ENCODE measurements at regions not wholly inside any gene's neighbourhood (a gene's known extent, or its start where the extent isn't known, plus 50 kb on each side); places are given as distances from the start of the nearest gene placed in this dataset.

- Histone ChIP-seq H4K91ac (replicated peaks; ENCODE audit: insufficient read length, low read length) (no peak overlapping the region), H4K8ac (ENCODE audit: extremely low read depth, insufficient read depth, low read length) (no peak overlapping the region), H3K23me2 (ENCODE audit: low read depth, low read length) (no peaks in the 10 kb centered on the region), H3K23ac (ENCODE audit: insufficient read length) (no peak overlapping the region), H2BK20ac (ENCODE audit: low read length) (no peak overlapping the region), H3K9me3 (ENCODE audit: insufficient read depth in 2 of 2, low read depth in 1 of 2, low read length in 1 of 2) (peaks cover 7 to 9% of the 10 kb centered on the region in 2 experiments; a peak in 2 of 4 replicates), H3K27ac (ENCODE audit: low read depth, low read length) (no peak overlapping the region), H4K20me1 (replicated peaks in 1 of 2; ENCODE audit: control insufficient read depth in 1 of 2, insufficient read depth in 2 of 2, low read length in 2 of 2) (no peaks in the 10 kb centered on the region), H3K4me1 (replicated peaks in 1 of 4; ENCODE audit: control insufficient read depth in 3 of 4, insufficient read depth in 4 of 4, low read length in 3 of 4) (no peaks in the 10 kb centered on the region), H3K18ac (ENCODE audit: extremely low read depth, low read length) (no peak overlapping the region), H3K36me3 (ENCODE audit: control insufficient read depth in 2 of 4, insufficient read depth in 4 of 4, low read length in 3 of 4) (no peaks in the 10 kb centered on the region), H3K79me2 (ENCODE audit: control insufficient read depth in 1 of 2, insufficient read depth in 2 of 2, low read length in 2 of 2) (no peaks in the 10 kb centered on the region), H3K56ac (replicated peaks; ENCODE audit: insufficient read length, low read depth, low read length) (no peak overlapping the region), H3K79me1 (ENCODE audit: low read depth, low read length) (peaks cover 3% of the 10 kb centered on the region; the same call in 1 of the 2 replicates), H3K4me2 (ENCODE audit: insufficient read depth in 1 of 2, low read depth in 2 of 2, low read length in 2 of 2) (no peak overlapping the region), H2BK15ac (ENCODE audit: low read length) (no peak overlapping the region), H2BK5ac (ENCODE audit: low read depth, low read length) (no peak overlapping the region), H2AK5ac (ENCODE audit: low read depth, low read length) (no peak overlapping the region), H2AFZ (ENCODE audit: low read length) (no peak overlapping the region), H3K4me3 (ENCODE audit: extremely low read depth in 1 of 4, insufficient read depth in 2 of 4, low read depth in 3 of 4, low read length in 4 of 4) (no peak overlapping the region), H3K14ac (ENCODE audit: insufficient read length) (no peak overlapping the region), H3K27me3 (replicated peaks in 1 of 4; ENCODE audit: control insufficient read depth in 3 of 4, extremely low read depth in 1 of 4, insufficient read depth in 3 of 4, low read length in 3 of 4) (no peaks in the 10 kb centered on the region), H3K4ac (replicated peaks; ENCODE audit: insufficient read length, low read depth, low read length) (no peak overlapping the region), H2BK12ac (ENCODE audit: low read depth, low read length) (no peak overlapping the region), H2BK120ac (replicated peaks; ENCODE audit: low read depth, low read length) (no peak overlapping the region), H4K5ac (ENCODE audit: insufficient read length, low read depth, low read length) (no peak overlapping the region), H3K9ac (replicated peaks in 1 of 4; ENCODE audit: extremely low read depth in 1 of 4, low read depth in 3 of 4, low read length in 3 of 4) (no peak overlapping the region)
- POLR2A ChIA-PET (ENCODE audit: partially characterized antibody): no interaction called here
- FAIRE-seq: no peak
- CTCF ChIA-PET (ENCODE audit: partially characterized antibody): no interaction called here
- 82% methylated on average over 15 of the region's 15 CpGs; no CpG with 5 or more reads in 1 of the 2 experiments for WGBS, 2 experiments (ENCODE audit: extremely low coverage in 1 of 2, insufficient coverage in 1 of 2, insufficient read length in 1 of 2, insufficient replicate concordance in 2 of 2, low coverage in 1 of 2, low lambda C conversion rate in 2 of 2, missing lambda C conversion rate in 1 of 2)
- peak in 1 of 2 experiments; percentile 24 for DNase-seq (ENCODE audit: low read depth in 1 of 2, low spot score in 2 of 2)
- TF ChIP-seq RXRA (IDR thresholded peaks at IDR 0.05; ENCODE audit: insufficient read depth, low read depth, low read length) (no peak), ATF2 (IDR thresholded peaks at IDR 0.05; ENCODE audit: low read length) (no peak), EGR1 (IDR thresholded peaks at IDR 0.05; ENCODE audit: borderline replicate concordance, low read depth, low read length) (no peak), PHF8 (conservative IDR thresholded peaks at IDR 0.05; ENCODE audit: low read depth, low read length) (no peak), GABPA (IDR thresholded peaks at IDR 0.05; ENCODE audit: borderline replicate concordance, insufficient read depth, low read length) (no peak), SIN3A (conservative IDR thresholded peaks at IDR 0.05 in 1 of 2, IDR thresholded peaks at IDR 0.05 in 1 of 2; ENCODE audit: low read depth in 1 of 2, low read length in 2 of 2) (no peak), CEBPB (IDR thresholded peaks at IDR 0.05; ENCODE audit: low read depth, low read length) (no peak), TAF7 (optimal IDR thresholded peaks at IDR 0.05; ENCODE audit: borderline replicate concordance, low read depth, low read length) (no peak), SIX5 (IDR thresholded peaks at IDR 0.05; ENCODE audit: low read depth, low read length) (no peak), FOSL1 (IDR thresholded peaks at IDR 0.05; ENCODE audit: insufficient read depth, low read depth, low read length) (no peak), SP2 (IDR thresholded peaks at IDR 0.05; ENCODE audit: low read length) (no peak), CHD1 (IDR thresholded peaks at IDR 0.05; ENCODE audit: low read depth, low read length) (no peak)
- TF ChIP-seq, protein P1, sequence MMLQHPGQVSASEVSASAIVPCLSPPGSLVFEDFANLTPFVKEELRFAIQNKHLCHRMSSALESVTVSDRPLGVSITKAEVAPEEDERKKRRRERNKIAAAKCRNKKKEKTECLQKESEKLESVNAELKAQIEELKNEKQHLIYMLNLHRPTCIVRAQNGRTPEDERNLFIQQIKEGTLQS (IDR thresholded peaks at IDR 0.05; ENCODE audit: insufficient read depth, low read depth, low read length): no peak
Measured at GRCh38 chr13:111947876-111948275, 119.1 kb upstream of the SOX1 start.
